ENCODE measurements at regions not wholly inside any gene's neighbourhood (a gene's known extent, or its start where the extent isn't known, plus 50 kb on each side); places are given as distances from the start of the nearest gene placed in this dataset.

DNA sequence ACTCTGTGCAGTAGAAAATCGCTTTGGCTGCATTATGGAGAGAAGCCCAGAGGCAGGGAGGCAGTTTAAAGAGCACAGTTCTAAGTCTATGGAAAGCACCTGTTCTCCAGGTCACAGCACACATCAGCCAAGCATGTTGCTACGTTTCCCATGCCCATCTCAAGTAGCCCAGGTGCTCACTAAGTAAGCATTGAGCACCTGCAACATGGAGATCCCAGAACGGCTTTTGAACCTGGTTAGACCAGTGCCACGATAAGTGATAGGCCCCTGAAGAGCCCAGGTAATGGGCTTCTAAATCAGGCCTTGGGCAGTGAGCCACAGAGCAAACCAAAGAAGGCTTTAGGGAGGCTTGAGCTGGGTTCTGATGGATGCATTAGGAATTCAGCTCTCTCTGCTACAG lies 186.2 kb downstream of the C1orf94 start:
- TF ChIP-seq, protein P1, sequence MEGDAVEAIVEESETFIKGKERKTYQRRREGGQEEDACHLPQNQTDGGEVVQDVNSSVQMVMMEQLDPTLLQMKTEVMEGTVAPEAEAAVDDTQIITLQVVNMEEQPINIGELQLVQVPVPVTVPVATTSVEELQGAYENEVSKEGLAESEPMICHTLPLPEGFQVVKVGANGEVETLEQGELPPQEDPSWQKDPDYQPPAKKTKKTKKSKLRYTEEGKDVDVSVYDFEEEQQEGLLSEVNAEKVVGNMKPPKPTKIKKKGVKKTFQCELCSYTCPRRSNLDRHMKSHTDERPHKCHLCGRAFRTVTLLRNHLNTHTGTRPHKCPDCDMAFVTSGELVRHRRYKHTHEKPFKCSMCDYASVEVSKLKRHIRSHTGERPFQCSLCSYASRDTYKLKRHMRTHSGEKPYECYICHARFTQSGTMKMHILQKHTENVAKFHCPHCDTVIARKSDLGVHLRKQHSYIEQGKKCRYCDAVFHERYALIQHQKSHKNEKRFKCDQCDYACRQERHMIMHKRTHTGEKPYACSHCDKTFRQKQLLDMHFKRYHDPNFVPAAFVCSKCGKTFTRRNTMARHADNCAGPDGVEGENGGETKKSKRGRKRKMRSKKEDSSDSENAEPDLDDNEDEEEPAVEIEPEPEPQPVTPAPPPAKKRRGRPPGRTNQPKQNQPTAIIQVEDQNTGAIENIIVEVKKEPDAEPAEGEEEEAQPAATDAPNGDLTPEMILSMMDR (IDR thresholded peaks at IDR 0.05; ENCODE audit: poor library complexity): no peak
- no peak for TF ChIP-seq EZH2 (IDR thresholded peaks at IDR 0.05; ENCODE audit: borderline replicate concordance)

Data from hepatocyte (in vitro differentiated cells).